Gastrocnemius medialis (tissue), 4 donors: ENCODE measurements at regions not wholly inside any gene's neighbourhood (a gene's known extent, or its start where the extent isn't known, plus 50 kb on each side); places are given as distances from the start of the nearest gene placed in this dataset.

Experiments used
- ATAC-seq, 2 donors: fragments of 150-250 bp; one replicate each; pipeline ENCODE4 v1.9.1; 2016
- DNase-seq, 2 donors: peaks; one replicate each; pipeline ENCODE4 v3.0.0-alpha.2; 2019
- H3K27ac ChIP-seq, 4 donors: fragments of 200-600 bp; sonication (generic); 1 replicate in 1 of 4; 2 replicates in 3 of 4; pipeline ENCODE4 v1.5.1; 2016 to 2018; ENCODE audit warnings: mild to moderate bottlenecking in 2 of 4, moderate library complexity in 1 of 4
- H3K27me3 ChIP-seq, 3 donors: fragments of 200-600 bp; sonication (generic) in 2 of 3; 1 replicate in 1 of 3; 2 replicates in 2 of 3; pipeline versions ENCODE4 v1.5.1 to v1.6.0; 2016 to 2019; ENCODE audit warnings: mild to moderate bottlenecking in 1 of 3, moderate library complexity in 1 of 3
- H3K36me3 ChIP-seq, 2 donors: fragments of 200-600 bp; sonication (generic) in 1 of 2; one replicate each; pipeline ENCODE4 v1.5.1; 2017 to 2018
- H3K4me1 ChIP-seq, 2 donors: fragments of 200-600 bp; sonication (generic) in 1 of 2; one replicate each; pipeline ENCODE4 v1.5.1; 2016 to 2017; ENCODE audit warnings: mild to moderate bottlenecking in 2 of 2
- H3K4me3 ChIP-seq, 4 donors: fragments of 200-600 bp; sonication (generic) in 3 of 4; 1 replicate in 1 of 4; 2 replicates in 3 of 4; pipeline ENCODE4 v1.5.1; 2016 to 2019; ENCODE audit warnings: mild to moderate bottlenecking in 2 of 4
- H3K9me3 ChIP-seq, 3 donors: fragments of 200-600 bp; sonication (generic) in 2 of 3; 1 replicate in 1 of 3; 2 replicates in 2 of 3; pipeline ENCODE4 v1.5.1; 2016 to 2019
- CTCF ChIP-seq, 5 experiments: fragments of 450-650 bp in 3 of 5; fragments of 200-600 bp in 2 of 5; sonication (generic) in 2 of 5; IDR thresholded peaks in 4 of 5; conservative IDR thresholded peaks in 1 of 5; 1 replicate in 4 of 5; 2 replicates in 1 of 5; pipeline ENCODE4 v1.5.1; 2016 to 2019; ENCODE audit warnings: antibody characterized with exemption in 5 of 5, mild to moderate bottlenecking in 3 of 5, moderate library complexity in 3 of 5
- POLR2A ChIP-seq, 2 donors: fragments of 450-650 bp; IDR thresholded peaks; one replicate each; pipeline ENCODE4 v1.6.1; 2017; ENCODE audit warnings: antibody characterized with exemption in 2 of 2, mild to moderate bottlenecking in 2 of 2, moderate library complexity in 2 of 2
- in situ Hi-C, 4 donors: fragments of 200-750 bp; cut with MboI; loops; one replicate each; pipeline versions ENCODE4 v1.15.0 to v1.8.0; 2017; ENCODE audit warnings: low sequenced_read_pairs in 4 of 4
- intact Hi-C: fragments of 100-400 bp; cut with DNase I; formaldehyde crosslinking; loops from one replicate; pipeline ENCODE4 v1.15.1; 2023; ENCODE audit warnings: low total_unique reads

GRCh38 chr2:211093743-211094303 is 537.4 kb downstream of the CPS1 start:
- Histone ChIP-seq H3K9me3 (no peaks in the 10 kb centered on the region), H3K4me1 (no peaks in the 10 kb centered on the region), H3K4me3 (no peak overlapping the region), H3K36me3 (no peaks in the 10 kb centered on the region), H3K27ac (no peak overlapping the region), H3K27me3 (no peaks in the 10 kb centered on the region)
- TF ChIP-seq POLR2A (IDR thresholded peaks at IDR 0.05) (no peak), CTCF (IDR thresholded peaks at IDR 0.05 in 4 of 5, conservative IDR thresholded peaks at IDR 0.05 in 1 of 5) (no peak)
- intact Hi-C loops (no loop called here), in situ Hi-C loops (no loop called here)
- DNase-seq (no peak), ATAC-seq (no peak)

GRCh38 chr2:211103989-211104388 is 547.6 kb downstream of the CPS1 start:
- in situ Hi-C loops, result no loop called here
- TF ChIP-seq POLR2A (IDR thresholded peaks at IDR 0.05), result no peak
- no peak for TF ChIP-seq CTCF (IDR thresholded peaks at IDR 0.05 in 4 of 5, conservative IDR thresholded peaks at IDR 0.05 in 1 of 5)
- Histone ChIP-seq H3K4me3 (no peak overlapping the region), H3K27me3 (no peaks in the 10 kb centered on the region), H3K36me3 (no peaks in the 10 kb centered on the region), H3K9me3 (no peaks in the 10 kb centered on the region), H3K4me1 (no peaks in the 10 kb centered on the region), H3K27ac (no peak overlapping the region)
- no peak for DNase-seq
- intact Hi-C loops, result no loop called here
- ATAC-seq, result no peak

- no peaks in the 10 kb centered on the region for H3K27me3 ChIP-seq
- no peaks in the 10 kb centered on the region for H3K9me3 ChIP-seq
- ATAC-seq (no peak), DNase-seq (no peak)
- intact Hi-C loops, result no loop called here
- no peak overlapping the region for H3K27ac ChIP-seq
- H3K4me3 ChIP-seq, result no peak overlapping the region
- H3K36me3 ChIP-seq, result no peaks in the 10 kb centered on the region
- in situ Hi-C loops, result no loop called here
- no peaks in the 10 kb centered on the region for H3K4me1 ChIP-seq
- no peak for TF ChIP-seq CTCF (IDR thresholded peaks at IDR 0.05 in 4 of 5, conservative IDR thresholded peaks at IDR 0.05 in 1 of 5)
- TF ChIP-seq POLR2A (IDR thresholded peaks at IDR 0.05), result no peak
Observed at GRCh38 chr2:211113334-211114175, 557.2 kb downstream of the CPS1 start.

GRCh38 chr2:211114826-211115455 is 558.5 kb downstream of the CPS1 start:
- no peak for ATAC-seq
- no peak for DNase-seq
- Histone ChIP-seq H3K4me1 (no peaks in the 10 kb centered on the region), H3K27me3 (no peaks in the 10 kb centered on the region), H3K4me3 (no peak overlapping the region), H3K36me3 (no peaks in the 10 kb centered on the region), H3K27ac (no peak overlapping the region), H3K9me3 (no peaks in the 10 kb centered on the region)
- TF ChIP-seq POLR2A (IDR thresholded peaks at IDR 0.05), result no peak
- intact Hi-C loops (no loop called here), in situ Hi-C loops (no loop called here)

- no peaks in the 10 kb centered on the region for H3K4me1 ChIP-seq
- no peaks in the 10 kb centered on the region for H3K27me3 ChIP-seq
- H3K27ac ChIP-seq, result no peak overlapping the region
- no peaks in the 10 kb centered on the region for H3K9me3 ChIP-seq
- ATAC-seq, result no peak
- intact Hi-C loops (no loop called here), in situ Hi-C loops (no loop called here)
- DNase-seq, result no peak
- H3K4me3 ChIP-seq, result no peak overlapping the region
- no peak for TF ChIP-seq CTCF (IDR thresholded peaks at IDR 0.05 in 4 of 5, conservative IDR thresholded peaks at IDR 0.05 in 1 of 5)
- TF ChIP-seq POLR2A (IDR thresholded peaks at IDR 0.05), result no peak
- no peaks in the 10 kb centered on the region for H3K36me3 ChIP-seq
Observed at GRCh38 chr2:211117026-211117425, 560.6 kb downstream of the CPS1 start.
